ENCODE measurements at regions not wholly inside any gene's neighbourhood (a gene's known extent, or its start where the extent isn't known, plus 50 kb on each side); places are given as distances from the start of the nearest gene placed in this dataset.
"Not testable (repeated sequence)": the region's sequence is repeated elsewhere in the genome, so short reads cannot be mapped to it uniquely, and the experiment has no call there.

GRCh38 chr11:4315292-4315691 lies 52.9 kb downstream of the OR52B4 start:
- DNase-seq, result not testable (repeated sequence)

DNA sequence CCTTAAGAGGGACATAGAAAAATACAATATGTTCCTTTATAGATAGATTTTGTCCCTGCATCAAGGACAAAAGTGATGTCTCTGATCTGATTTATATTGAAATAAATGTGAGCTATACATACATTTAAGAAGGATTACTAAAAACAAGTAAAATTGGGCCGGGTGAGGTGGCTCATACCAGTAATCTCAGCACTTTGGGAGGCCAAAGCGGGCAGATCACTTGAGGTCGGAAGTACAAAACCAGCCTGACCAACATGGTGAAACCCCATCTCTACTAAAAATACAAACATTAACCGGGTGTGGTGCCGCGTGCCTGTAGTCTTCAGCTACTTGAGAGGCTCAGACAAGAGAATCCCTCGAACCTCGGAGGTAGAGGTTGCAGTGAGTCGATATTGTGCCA lies 91.0 kb downstream of the OR52B4 start:
- not testable (repeated sequence) for DNase-seq

GRCh38 chr11:4251085-4251484 lies 117.1 kb downstream of the OR52B4 start:
- not testable (repeated sequence) for DNase-seq

DNA sequence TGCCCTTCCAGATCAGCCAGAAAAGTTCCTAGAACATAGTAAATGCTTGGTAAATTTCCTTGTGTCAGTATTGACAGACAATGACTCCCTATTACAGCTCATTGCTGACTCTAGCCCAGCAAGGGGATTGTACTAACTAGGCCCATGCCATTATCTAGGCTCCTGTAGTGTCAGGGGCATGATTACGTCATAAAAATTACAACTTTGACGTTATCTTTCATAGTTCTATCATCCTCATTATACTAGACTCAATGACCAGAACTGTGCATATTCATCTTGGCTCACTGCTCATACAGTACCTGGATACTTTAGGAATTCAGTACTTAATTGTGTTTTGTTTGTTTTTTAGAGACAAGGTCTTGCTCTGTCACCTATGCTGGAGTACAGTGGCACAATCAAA lies 118.7 kb downstream of the OR52B4 start:
- DNase-seq, result not testable (repeated sequence)

DNA sequence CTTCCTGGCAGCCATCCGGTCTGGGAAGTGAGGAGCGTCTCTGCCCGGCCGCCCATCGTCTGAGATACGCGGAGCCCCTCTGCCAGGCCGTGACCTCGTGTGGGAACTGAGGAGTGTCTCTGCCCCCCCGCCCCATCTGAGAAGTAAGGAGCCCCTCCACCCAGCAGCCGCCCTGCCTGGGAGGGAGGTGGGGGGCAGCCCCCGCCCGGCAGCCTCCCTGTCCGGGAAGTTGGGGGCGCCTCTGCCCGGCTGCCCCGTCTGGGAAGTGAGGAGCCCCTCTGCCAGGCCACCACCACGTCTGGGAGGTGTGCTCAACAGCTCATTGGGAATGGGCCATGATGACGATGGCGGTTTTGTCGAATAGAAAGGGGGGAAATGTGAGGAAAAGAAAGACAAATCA lies 130.4 kb downstream of the OR52B4 start:
- not testable (repeated sequence) for DNase-seq

DNA sequence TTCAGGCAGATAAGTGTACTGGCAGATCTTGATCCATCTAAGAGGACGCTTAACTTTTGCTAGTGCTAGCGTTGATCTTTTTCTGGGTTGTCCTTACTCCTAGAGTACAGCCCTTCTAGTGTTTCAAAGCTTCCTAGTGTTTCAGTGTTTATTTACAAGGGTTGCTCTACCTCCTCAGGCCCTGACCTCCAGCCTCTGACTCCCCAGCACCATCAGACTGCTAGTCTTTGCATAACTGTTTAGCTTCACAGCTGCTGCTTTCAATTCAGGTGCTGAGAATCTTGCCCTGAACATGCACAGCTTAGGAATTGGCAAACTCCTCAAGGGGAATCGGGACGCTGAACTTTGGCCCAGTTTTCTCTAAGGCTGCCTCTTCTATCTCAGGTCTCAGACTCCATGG lies 124.3 kb downstream of the RRM1 start:
- DNase-seq, result not testable (repeated sequence)

- no peak for DNase-seq
These were observed 119.1 kb downstream of the RRM1 start for GRCh38 chr11:4213746-4214145.

GRCh38 chr11:4211991-4212390 lies 117.4 kb downstream of the RRM1 start:
- no peak for DNase-seq

- no peak for DNase-seq
These were observed 109.2 kb downstream of the RRM1 start for GRCh38 chr11:4203603-4204360.

DNA sequence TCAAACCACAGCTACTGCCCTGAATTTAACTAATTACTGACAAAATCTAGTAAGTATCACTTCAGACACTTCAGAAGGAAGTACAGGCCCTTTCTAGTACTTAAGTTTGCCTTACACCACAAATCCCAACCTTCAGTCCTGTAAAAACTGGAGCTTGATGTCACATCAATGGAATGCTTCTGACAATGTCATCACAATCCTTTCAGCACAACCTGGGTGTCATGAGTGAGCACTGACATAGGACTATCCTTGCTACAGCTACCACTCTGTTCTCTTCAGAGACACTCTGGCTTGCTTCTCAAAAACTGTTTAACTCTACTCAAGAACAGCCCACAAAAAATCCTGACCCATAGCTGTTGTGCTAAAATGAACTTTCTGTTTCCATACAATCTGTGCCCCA lies 108.2 kb downstream of the RRM1 start:
- DNase-seq, result no peak

GRCh38 chr11:4197112-4197511 lies 102.5 kb downstream of the RRM1 start:
- no peak for DNase-seq

DNA sequence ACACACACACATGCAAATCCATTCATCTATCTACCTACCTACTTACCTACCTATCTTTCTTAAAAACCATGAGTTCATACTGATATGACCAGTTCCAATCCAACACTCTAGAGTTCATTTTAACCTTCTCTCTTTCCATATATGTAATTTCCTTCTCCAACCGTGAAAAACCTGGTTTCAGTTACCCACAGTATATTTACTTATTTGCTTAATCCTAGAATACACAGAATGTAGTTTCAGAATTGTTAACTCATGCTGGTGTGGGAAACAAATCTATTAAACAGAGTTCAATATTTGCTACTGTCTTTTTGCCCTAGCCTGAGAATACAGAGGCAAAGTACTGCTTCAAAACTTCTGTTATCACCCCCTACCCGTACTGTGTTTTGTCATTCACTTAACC lies 101.3 kb downstream of the RRM1 start:
- DNase-seq, result no peak

GRCh38 chr11:4194889-4195288 lies 100.3 kb downstream of the RRM1 start:
- DNase-seq, result no peak

GRCh38 chr11:4191031-4191571 lies 96.5 kb downstream of the RRM1 start:
- DNase-seq, result peak; percentile 19

DNA sequence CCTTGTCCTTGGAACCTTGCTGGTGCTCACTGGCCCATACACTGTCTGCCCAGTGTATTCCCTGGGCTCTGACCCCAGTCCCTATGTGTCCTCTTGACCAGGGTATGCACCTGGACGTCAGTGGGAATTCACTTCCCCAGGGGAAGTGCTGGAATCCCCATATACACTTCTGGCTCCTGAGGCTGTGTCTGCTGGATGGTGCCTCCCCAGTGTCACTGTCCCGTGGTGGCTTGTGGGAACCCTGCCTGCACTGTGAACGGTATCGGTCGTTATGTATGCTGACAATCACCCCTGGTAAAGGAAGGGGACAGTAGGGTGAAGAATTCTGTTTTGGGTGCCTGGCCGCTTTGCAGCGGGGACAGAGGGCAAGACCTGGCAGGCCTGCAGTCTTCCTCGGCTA lies 95.9 kb downstream of the RRM1 start:
- DNase-seq, result no peak

DNA sequence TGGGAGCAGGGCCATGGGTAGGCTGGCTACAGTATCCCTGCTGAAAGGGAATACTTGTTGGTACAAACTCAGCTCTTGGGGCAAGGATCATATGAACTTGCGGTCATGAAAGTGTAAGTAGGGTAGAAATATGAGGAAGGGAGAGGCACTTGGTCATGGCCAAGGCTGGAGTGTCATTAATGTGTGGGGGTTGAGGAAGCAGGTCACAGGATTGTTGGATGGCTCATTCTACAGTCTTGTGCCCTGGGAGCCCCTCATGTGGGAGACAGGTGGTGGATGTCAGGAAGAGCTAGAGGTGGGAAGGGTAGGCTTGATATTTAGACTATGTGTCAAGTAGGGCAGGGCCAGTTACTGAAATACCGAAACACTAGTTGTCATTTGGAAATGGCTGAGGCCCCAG lies 95.5 kb downstream of the RRM1 start:
- DNase-seq, result no peak
